NT2/D1 (cell line): ENCODE measurements at regions not wholly inside any gene's neighbourhood (a gene's known extent, or its start where the extent isn't known, plus 50 kb on each side); places are given as distances from the start of the nearest gene placed in this dataset.

Source experiments
- SUZ12 ChIP-seq: IDR thresholded peaks from 2 replicates; pipeline ENCODE4 v1.6.1; 2011; ENCODE audit not compliant: insufficient read length, insufficient read depth; ENCODE audit errors: extremely low read depth
- YY1 ChIP-seq: IDR thresholded peaks from 2 replicates; pipeline ENCODE4 v1.6.1; 2011; ENCODE audit not compliant: insufficient read length, insufficient read depth
- ZNF274 ChIP-seq: IDR thresholded peaks from 2 replicates; pipeline ENCODE4 v1.6.1; 2011; ENCODE audit warnings: mild to moderate bottlenecking, low read depth, low read length

GRCh38 chr3:80051602-80051962, 283.8 kb upstream of the ROBO1 start:
- TF ChIP-seq YY1 (no peak), ZNF274 (no peak), SUZ12 (no peak)
